ENCODE measurements at regions not wholly inside any gene's neighbourhood (a gene's known extent, or its start where the extent isn't known, plus 50 kb on each side); places are given as distances from the start of the nearest gene placed in this dataset.

GRCh38 chr4:19403786-19404370, 847.8 kb upstream of the SLIT2 start:
- no peak for DNase-seq (ENCODE audit: low spot score)

DNA sequence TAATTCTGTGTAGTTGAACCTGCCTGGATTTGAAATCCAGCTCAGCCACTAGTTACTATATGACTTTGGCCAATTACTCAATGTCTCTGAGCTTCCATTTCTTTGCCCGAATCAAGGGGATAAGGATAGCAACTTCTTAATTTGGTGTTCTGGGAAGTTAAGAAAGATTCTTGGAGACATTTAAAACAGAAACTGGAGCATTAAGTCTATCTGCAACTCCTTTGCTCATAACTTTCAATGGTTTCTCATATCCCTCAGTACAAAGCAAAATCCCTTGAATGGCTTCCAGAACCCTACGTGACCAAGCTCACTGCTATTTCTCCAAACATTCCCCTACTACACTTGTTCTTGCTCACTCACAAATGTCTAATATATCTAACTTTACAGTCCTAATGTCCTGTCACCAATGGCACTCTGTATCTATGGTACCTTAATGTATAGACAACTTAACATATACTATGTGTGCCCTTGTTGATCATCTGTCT, 849.1 kb upstream of the SLIT2 start:
- DNase-seq (ENCODE audit: low spot score), result no peak

DNA sequence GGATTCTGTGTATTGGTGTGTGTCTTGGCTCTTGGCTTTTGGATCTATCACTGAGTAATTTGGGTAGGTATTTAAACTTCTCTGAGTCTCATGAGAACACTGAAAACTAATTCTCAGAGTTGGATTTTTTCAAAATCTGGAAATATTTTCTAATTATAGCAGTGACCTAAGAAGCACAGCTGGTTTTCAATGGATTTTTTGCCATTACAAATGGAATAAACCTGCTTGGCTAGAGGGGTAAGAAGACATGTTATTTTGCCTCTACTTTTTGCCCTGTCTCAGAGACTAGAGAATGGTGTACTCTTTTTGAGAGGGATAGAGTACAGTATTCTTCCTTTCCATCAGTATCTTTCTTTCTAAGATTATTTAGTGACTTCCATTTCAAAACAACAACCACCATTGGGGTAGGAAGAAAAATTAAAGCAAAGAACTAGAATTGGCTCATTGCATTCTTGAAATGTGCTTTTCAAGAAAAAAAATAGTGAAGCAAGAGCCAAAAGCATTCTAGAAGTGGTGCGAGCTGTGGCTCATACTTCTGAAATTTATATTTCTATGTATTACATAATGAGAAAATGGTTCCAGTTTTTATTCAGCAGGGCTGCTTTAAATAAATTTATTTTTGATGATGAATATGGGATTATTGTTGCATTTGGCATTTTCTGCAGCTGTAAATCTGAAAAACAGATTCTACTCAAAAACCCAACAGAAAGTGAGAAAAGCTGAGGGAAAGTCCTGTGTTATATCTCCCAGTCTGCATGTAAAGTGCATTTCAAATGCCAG, 850.2 kb upstream of the SLIT2 start:
- no peak for DNase-seq (ENCODE audit: low spot score)

- no peak for DNase-seq (ENCODE audit: low spot score)
These were observed 850.9 kb upstream of the SLIT2 start for GRCh38 chr4:19400820-19401219.

- no peak for DNase-seq (ENCODE audit: low spot score)
These were observed 852.7 kb upstream of the SLIT2 start for GRCh38 chr4:19399001-19399400.

GRCh38 chr4:19386786-19387185, 864.9 kb upstream of the SLIT2 start:
- DNase-seq (ENCODE audit: low spot score), result no peak

- no peak for DNase-seq (ENCODE audit: low spot score)
These were observed 868.5 kb upstream of the SLIT2 start for GRCh38 chr4:19382993-19383756.

GRCh38 chr4:19381068-19381467, 870.6 kb upstream of the SLIT2 start:
- DNase-seq (ENCODE audit: low spot score), result no peak

DNA sequence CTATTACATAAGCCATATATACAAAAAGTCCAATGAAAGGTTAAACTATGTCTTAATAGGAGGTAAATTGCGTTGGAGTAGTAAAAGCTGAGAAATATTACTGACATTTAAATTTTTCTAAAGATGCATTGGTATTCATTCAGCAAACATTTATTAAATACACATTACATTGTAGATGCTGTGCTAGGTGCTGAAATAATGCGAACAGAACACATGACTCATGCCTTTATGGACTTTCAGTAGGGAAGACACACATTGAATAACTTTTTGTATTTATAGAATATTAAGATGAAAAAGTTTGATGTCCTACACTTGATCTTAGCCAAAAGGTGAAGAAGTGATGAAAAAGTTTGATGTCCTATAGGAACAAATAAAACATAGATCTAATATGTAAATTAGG, 871.1 kb upstream of the SLIT2 start:
- DNase-seq (ENCODE audit: low spot score), result no peak

DNA sequence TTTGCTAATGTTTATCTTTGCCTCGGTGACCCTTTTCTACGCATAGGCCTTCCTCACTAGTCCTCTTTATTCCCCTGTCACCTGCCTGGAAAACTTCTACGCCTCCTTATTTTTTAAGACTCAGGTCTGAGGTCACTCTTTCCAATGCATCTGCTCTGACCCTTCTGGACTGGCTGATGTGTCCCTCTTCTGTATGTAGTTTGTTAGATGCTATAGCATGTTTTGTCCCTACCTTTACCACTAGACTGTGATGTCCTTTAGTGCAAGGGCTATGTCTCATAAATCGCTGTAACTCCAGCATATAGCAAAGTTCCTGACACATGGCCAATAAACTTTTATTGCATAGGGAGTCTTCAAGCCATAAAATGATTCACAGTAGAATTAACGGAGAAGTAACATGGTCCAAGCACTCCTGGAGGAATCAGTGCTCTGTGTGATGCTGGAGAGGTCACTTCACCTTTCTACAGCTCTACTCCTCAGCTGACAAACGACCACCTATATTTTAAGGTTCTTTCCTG, 872.5 kb upstream of the SLIT2 start:
- DNase-seq (ENCODE audit: low spot score), result no peak

DNA sequence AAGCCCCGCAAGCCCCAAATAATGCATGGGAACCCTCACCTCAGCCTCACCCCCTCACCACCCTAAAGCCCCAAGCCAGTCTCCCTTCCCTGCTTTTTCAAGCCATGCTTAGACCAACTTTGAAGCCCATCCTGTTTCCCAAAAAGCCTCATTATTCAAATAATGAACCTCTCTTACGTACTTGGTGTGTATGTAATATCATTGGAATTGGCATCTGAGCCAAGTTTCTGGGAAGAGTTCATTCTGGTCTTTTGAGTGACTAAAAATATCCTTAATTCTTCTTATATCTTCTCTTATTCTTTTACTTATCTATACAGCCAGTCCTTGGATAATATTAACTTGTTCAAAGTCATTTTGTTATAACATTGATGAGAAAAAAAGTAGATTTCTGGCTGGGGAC, 875.8 kb upstream of the SLIT2 start:
- no peak for DNase-seq (ENCODE audit: low spot score)

- DNase-seq (ENCODE audit: low spot score), result no peak
These were observed 876.4 kb upstream of the SLIT2 start for GRCh38 chr4:19375136-19375804.

DNA sequence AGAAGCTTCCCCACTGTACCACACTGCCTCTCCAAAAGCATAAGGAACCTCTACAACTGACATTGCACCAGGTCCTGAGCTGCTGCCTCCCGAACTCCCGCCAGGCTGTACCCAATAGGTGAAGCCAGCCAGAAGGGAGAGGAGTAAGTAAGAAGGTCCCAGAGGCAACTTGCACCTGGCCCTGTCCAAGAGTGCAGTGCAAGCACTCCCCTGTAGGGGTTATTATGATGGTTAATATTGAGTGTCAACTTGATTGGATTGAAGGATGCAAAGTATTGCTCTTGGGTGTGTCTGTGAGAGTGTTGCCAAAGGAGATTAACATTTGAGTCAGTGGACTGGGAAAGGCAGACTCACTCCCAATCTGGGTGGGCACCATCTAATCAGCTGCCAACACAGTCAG, 879.3 kb upstream of the SLIT2 start:
- no peak for DNase-seq (ENCODE audit: low spot score)

- no peak for DNase-seq (ENCODE audit: low spot score)
These were observed 882.9 kb upstream of the SLIT2 start for GRCh38 chr4:19368800-19369199.

- DNase-seq (ENCODE audit: low spot score), result no peak
These were observed 884.8 kb upstream of the SLIT2 start for GRCh38 chr4:19366916-19367315.

DNA sequence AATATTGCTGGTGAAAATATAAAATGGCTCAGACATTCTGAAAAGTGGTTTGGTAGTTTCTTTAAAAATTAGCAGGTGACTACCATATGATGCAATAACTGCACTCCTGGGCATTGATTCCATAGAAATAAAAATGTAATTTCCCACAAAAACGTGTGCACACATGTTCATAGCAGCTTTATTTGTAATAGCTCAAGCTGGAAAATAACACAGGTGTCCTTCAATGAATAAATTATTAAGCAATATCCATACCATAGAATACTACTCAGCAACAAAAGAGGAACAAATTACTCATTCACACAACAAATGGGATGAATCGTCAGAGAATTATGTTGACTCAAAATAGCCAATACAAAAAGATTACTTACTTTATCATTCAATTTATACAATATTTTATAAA, 893.7 kb upstream of the SLIT2 start:
- DNase-seq (ENCODE audit: low spot score), result no peak

- no peak for DNase-seq (ENCODE audit: low spot score)
These were observed 902.3 kb upstream of the SLIT2 start for GRCh38 chr4:19349416-19349815.

DNA sequence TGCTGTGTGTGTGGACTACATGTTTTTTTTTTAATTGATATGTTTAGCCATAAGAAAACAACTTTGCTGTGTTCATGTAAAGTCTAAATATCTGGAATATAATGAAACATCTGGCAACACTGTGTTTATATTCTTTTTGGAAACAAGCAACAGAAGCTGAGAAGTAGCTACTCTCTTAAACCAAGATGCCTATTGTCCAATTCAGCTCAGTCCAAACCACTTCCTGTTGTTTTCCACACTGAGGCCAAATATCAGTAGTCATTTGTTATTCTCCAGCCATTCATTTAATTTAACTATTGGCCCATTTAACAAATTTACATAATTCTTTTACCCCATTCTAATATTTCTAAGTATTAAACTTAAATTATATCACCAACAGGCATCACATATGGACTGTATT, 903.0 kb upstream of the SLIT2 start:
- no peak for DNase-seq (ENCODE audit: low spot score)

- DNase-seq (ENCODE audit: low spot score), result no peak
These were observed 905.1 kb upstream of the SLIT2 start for GRCh38 chr4:19346636-19347035.

DNA sequence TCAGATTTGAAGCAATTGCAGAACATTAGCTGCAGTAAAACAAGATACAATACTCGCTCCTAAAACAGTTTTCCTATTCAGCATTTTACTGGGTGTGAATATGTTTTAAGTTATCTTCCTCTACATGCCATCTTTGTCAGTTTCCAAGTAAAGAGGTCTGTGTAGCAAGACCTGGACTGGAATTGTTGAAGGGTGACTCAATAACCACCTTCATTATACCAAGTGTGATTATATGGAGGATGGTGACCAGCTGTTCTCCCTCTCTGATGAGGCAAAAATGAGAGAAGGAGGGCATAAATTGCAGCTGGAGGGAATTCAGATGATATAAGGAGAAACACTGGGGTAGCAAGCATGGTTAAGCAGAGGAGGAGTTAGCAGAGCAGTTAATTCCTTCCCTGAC, 922.1 kb upstream of the SLIT2 start:
- DNase-seq (ENCODE audit: low spot score), result no peak

- no peak for DNase-seq (ENCODE audit: low spot score)
These were observed 922.6 kb upstream of the SLIT2 start for GRCh38 chr4:19329077-19329476.

DNA sequence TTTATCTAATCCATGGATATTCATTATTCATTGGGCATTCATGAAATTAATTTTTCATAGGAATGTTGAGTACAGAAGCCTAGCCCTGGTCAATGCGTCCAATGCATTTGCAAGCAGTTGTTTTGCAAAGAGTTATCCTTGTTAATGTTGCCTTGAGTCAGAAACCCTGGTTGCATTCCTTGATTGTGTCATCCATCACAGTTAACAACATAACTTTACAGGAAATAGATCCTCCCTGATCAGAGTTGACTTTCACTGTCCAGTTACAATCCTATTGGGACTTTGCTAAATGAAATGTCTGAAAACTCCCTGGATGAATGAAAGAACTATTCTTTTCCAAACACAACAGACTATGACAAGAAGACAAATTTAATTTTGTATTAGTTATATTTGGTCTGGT, 924.3 kb upstream of the SLIT2 start:
- DNase-seq (ENCODE audit: low spot score), result no peak

Data from CD4-positive, alpha-beta T cell treated with Interleukin-15 for 4 hours (primary cell).